Pons (tissue), 1 donor: ENCODE measurements at regions not wholly inside any gene's neighbourhood (a gene's known extent, or its start where the extent isn't known, plus 50 kb on each side); places are given as distances from the start of the nearest gene placed in this dataset.

Source experiments
- DNase-seq: peaks from one replicate; pipeline ENCODE4 v3.0.0-alpha.2; 2016; ENCODE audit warnings: low spot score

GRCh38 chr6:4008324-4009047 is 70.5 kb downstream of the FAM217A start:
- DNase-seq, result peak; percentile 50

GRCh38 chr6:4009486-4009885 is 69.5 kb downstream of the FAM217A start:
- DNase-seq, result no peak

- DNase-seq, result no peak
Measured at GRCh38 chr6:4010048-4010447, 68.9 kb downstream of the FAM217A start.

GRCh38 chr6:4010689-4011090 is 68.2 kb downstream of the FAM217A start:
- no peak for DNase-seq

GRCh38 chr6:4012826-4013225 is 66.1 kb downstream of the FAM217A start:
- no peak for DNase-seq

- DNase-seq, result no peak
Measured at GRCh38 chr6:4017058-4017739, 61.7 kb downstream of the FAM217A start.

- DNase-seq, result peak; percentile 51
Measured at GRCh38 chr6:4017834-4018170, 61.1 kb downstream of the FAM217A start.

GRCh38 chr6:4018171-4018923 is 60.6 kb downstream of the FAM217A start:
- peak; percentile 96 for DNase-seq
